ENCODE measurements at regions not wholly inside any gene's neighbourhood (a gene's known extent, or its start where the extent isn't known, plus 50 kb on each side); places are given as distances from the start of the nearest gene placed in this dataset.

DNA sequence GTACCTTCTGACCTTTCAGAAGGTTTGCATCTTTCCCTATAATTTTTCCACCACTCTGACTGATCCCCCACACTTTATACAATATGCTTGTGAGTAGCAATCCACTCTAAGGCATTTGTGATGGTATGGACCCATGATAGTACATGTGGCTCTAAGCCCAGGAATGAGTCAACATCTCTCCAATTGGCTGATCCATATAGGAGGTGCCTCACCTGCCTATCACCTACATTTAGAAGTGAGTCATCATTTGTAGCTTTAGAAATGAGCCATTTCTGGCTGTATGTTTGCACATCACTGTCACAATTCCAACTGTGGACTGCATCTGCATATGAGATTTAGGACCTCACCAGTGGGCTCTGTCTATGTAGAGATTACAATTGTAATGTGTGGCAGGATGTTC, 133.1 kb upstream of the ZNF91 start:
- TF ChIP-seq, protein P1, sequence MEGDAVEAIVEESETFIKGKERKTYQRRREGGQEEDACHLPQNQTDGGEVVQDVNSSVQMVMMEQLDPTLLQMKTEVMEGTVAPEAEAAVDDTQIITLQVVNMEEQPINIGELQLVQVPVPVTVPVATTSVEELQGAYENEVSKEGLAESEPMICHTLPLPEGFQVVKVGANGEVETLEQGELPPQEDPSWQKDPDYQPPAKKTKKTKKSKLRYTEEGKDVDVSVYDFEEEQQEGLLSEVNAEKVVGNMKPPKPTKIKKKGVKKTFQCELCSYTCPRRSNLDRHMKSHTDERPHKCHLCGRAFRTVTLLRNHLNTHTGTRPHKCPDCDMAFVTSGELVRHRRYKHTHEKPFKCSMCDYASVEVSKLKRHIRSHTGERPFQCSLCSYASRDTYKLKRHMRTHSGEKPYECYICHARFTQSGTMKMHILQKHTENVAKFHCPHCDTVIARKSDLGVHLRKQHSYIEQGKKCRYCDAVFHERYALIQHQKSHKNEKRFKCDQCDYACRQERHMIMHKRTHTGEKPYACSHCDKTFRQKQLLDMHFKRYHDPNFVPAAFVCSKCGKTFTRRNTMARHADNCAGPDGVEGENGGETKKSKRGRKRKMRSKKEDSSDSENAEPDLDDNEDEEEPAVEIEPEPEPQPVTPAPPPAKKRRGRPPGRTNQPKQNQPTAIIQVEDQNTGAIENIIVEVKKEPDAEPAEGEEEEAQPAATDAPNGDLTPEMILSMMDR (IDR thresholded peaks at IDR 0.05; ENCODE audit: low read depth, low read length, missing input control) = no peak
- TF ChIP-seq GABPA (IDR thresholded peaks at IDR 0.05 in 1 of 2, conservative IDR thresholded peaks at IDR 0.05 in 1 of 2) = no peak
- no peak for TF ChIP-seq SP1 (IDR thresholded peaks at IDR 0.05)
- no peak for TF ChIP-seq RAD21 (IDR thresholded peaks at IDR 0.05)

Measured in liver (tissue), 3 donors.